Activated CD4-positive, alpha-beta memory T cell treated with anti-CD3 and anti-CD28 coated beads, Interleukin-2, amount 10 ng/mL, durations not matched to agents 7 days and 5 days (primary cell): ENCODE measurements at regions not wholly inside any gene's neighbourhood (a gene's known extent, or its start where the extent isn't known, plus 50 kb on each side); places are given as distances from the start of the nearest gene placed in this dataset.

Experiments
- CTCF ChIA-PET: fragments of 350-600 bp; sonication (Branson Sonifier 250); formaldehyde crosslinking; loops from one replicate; lab custom pipeline; 2021; ENCODE audit warnings: antibody characterized with exemption, inconsistent platforms; lab: Charles Lee
- POLR2A ChIA-PET: fragments of 350-600 bp; sonication (Branson Sonifier 250); formaldehyde crosslinking; loops from one replicate; lab custom pipeline; 2021; ENCODE audit warnings: antibody characterized with exemption; lab: Charles Lee
- DNase-seq: peaks from one replicate; pipeline ENCODE4 v3.0.0-alpha.2; 2020
- H3K27ac Mint-ChIP-seq: one replicate; pipeline ENCODE4 v1.8.0; 2021; ENCODE audit warnings: mild to moderate bottlenecking, mixed read lengths
- H3K27me3 Mint-ChIP-seq: one replicate; pipeline ENCODE4 v1.8.0; 2021; ENCODE audit warnings: mixed read lengths
- H3K36me3 Mint-ChIP-seq: one replicate; pipeline ENCODE4 v1.8.0; 2021; ENCODE audit warnings: low read depth, mixed read lengths
- H3K4me1 Mint-ChIP-seq: one replicate; pipeline ENCODE4 v1.8.0; 2021; ENCODE audit warnings: mixed read lengths
- H3K4me3 Mint-ChIP-seq: one replicate; pipeline ENCODE4 v1.8.0; 2021; ENCODE audit warnings: mild to moderate bottlenecking, mixed read lengths
- H3K9me3 Mint-ChIP-seq: one replicate; pipeline ENCODE4 v1.8.0; 2021; ENCODE audit warnings: mixed read lengths

DNA sequence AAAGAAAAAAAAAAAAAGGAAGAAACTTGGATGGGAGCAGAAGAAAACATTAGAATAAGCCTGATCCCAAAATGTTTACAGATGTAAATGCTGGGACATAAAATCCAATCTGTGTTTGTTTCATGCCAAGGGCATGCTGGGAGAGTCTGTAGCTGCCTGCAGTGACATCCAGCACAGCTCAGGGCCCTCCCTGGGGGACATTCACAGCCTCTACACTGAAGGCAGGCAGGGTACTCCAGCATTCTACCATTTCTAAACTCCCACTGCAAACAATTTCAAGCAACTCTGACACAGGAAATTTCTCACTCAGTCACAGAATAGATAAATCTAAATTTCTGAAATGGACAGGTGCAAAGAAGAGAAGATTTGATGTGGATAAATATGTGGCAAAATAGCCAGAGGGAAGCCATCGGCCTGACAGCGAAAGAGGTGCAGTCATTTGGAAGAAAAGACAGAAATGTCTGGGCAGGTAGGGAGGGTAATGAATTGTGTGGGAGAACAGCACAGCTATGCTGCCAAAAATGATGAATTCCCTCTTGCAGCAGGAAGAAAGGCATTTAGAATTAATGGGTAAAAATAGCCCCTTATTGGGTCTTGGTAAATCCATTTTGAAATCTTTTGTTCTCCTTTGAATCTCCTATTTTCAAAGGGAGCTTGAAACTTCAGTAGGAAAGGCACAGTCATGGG lies 199.4 kb downstream of the MED10 start:
- POLR2A ChIA-PET: no interaction called here

DNA sequence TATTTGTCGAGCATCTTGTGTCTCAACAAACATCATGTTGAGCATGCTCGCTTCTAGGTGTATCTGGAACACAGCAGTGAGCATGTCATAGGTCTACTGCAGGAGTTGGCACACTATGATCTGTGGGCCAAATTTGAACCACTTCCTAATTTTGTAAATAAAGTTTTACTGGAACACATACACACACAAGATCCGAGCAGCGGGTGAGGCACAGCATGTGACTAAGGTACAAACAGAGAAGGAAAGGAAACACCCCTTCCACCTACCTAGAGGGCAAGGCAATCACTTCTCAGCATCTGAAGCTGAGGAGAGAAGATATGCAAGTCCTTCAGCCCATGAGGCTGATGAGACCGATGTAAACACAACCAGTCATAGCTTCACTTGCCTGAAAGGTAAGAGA lies 200.4 kb downstream of the MED10 start:
- H3K27me3 Mint-ChIP-seq: no peaks in the 10 kb centered on the region
- no peaks in the 10 kb centered on the region for H3K9me3 Mint-ChIP-seq
- ChIA-PET CTCF (no interaction called here), POLR2A (no interaction called here)
- no peaks in the 10 kb centered on the region for H3K36me3 Mint-ChIP-seq
- H3K4me1 Mint-ChIP-seq: no peaks in the 10 kb centered on the region
- no peak overlapping the region for H3K4me3 Mint-ChIP-seq
- DNase-seq: no peak
- no peak overlapping the region for H3K27ac Mint-ChIP-seq

More for the DNA sequence above, 199.4 kb downstream of the MED10 start:
- Mint-ChIP-seq H3K4me1 (no peaks in the 10 kb centered on the region), H3K27me3 (no peaks in the 10 kb centered on the region), H3K27ac (no peak overlapping the region), H3K4me3 (no peak overlapping the region), H3K36me3 (no peaks in the 10 kb centered on the region), H3K9me3 (no peaks in the 10 kb centered on the region)
- CTCF ChIA-PET: no interaction called here
- DNase-seq: no peak

DNA sequence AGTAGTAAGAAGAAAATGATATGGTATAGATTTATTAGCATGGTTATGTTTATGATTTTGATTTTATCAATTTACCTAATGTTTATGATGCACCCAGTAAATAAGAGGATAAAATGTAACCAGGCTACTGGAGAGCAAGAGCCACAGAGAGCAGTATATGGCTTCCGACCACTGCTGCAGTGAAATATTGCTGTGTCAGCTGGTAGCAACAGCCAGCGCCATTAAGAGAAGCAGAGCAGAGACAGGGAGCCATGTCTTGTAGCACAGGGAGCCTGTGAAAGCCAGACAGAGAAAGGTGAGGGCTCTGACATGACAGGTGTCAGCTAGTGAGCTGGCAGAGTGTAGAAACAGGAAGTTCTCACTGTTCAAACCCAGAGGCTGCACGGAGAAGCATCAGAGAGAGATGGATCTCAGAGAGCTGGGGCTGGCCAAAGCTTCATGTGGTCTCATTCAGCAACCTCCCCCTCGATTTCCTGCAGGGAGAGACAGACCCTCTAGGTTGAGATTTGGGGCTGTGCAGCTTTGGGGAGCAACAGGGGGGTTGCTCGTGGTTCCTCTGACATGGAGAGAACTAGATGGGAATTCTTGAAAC lies 202.1 kb downstream of the MED10 start:
- H3K27me3 Mint-ChIP-seq: peaks cover 3% of the 10 kb centered on the region
- no peak overlapping the region for H3K4me3 Mint-ChIP-seq
- ChIA-PET POLR2A (no interaction called here), CTCF (no interaction called here)
- no peaks in the 10 kb centered on the region for H3K36me3 Mint-ChIP-seq
- H3K27ac Mint-ChIP-seq: no peak overlapping the region
- no peaks in the 10 kb centered on the region for H3K9me3 Mint-ChIP-seq
- H3K4me1 Mint-ChIP-seq: no peaks in the 10 kb centered on the region
- no peak for DNase-seq

GRCh38 chr5:6175172-6175854 lies 203.0 kb downstream of the MED10 start:
- Mint-ChIP-seq H3K4me1 (no peaks in the 10 kb centered on the region), H3K27me3 (peaks cover 8% of the 10 kb centered on the region), H3K36me3 (no peaks in the 10 kb centered on the region), H3K4me3 (no peak overlapping the region), H3K27ac (no peak overlapping the region), H3K9me3 (no peaks in the 10 kb centered on the region)
- POLR2A ChIA-PET: no interaction called here
- CTCF ChIA-PET: no interaction called here
- DNase-seq: no peak

GRCh38 chr5:6169660-6170059 lies 208.7 kb downstream of the MED10 start:
- Mint-ChIP-seq H3K9me3 (no peaks in the 10 kb centered on the region), H3K27me3 (peaks cover 10% of the 10 kb centered on the region), H3K36me3 (no peaks in the 10 kb centered on the region), H3K4me3 (no peak overlapping the region), H3K27ac (no peak overlapping the region), H3K4me1 (no peaks in the 10 kb centered on the region)
- ChIA-PET CTCF (no interaction called here), POLR2A (no interaction called here)
- DNase-seq: no peak

- Mint-ChIP-seq H3K4me1 (no peaks in the 10 kb centered on the region), H3K36me3 (no peaks in the 10 kb centered on the region), H3K4me3 (no peak overlapping the region), H3K9me3 (no peaks in the 10 kb centered on the region), H3K27me3 (peaks cover 8% of the 10 kb centered on the region), H3K27ac (no peak overlapping the region)
- no peak for DNase-seq
- CTCF ChIA-PET: no interaction called here
- POLR2A ChIA-PET: no interaction called here
Observed at GRCh38 chr5:6166698-6167394, 211.5 kb downstream of the MED10 start.

GRCh38 chr5:6163913-6164312 lies 214.4 kb downstream of the MED10 start:
- H3K36me3 Mint-ChIP-seq: no peaks in the 10 kb centered on the region
- no peaks in the 10 kb centered on the region for H3K4me1 Mint-ChIP-seq
- peaks cover 1% of the 10 kb centered on the region for H3K27me3 Mint-ChIP-seq
- ChIA-PET CTCF (no interaction called here), POLR2A (no interaction called here)
- H3K4me3 Mint-ChIP-seq: no peak overlapping the region
- no peak for DNase-seq
- H3K9me3 Mint-ChIP-seq: no peaks in the 10 kb centered on the region
- no peak overlapping the region for H3K27ac Mint-ChIP-seq

GRCh38 chr5:6162175-6162574 lies 216.2 kb downstream of the MED10 start:
- Mint-ChIP-seq H3K9me3 (no peaks in the 10 kb centered on the region), H3K27me3 (peaks cover 1% of the 10 kb centered on the region), H3K36me3 (no peaks in the 10 kb centered on the region), H3K27ac (no peak overlapping the region), H3K4me3 (no peak overlapping the region), H3K4me1 (no peaks in the 10 kb centered on the region)
- ChIA-PET CTCF (interaction anchor here (1.0 kb wide), 1 partner anchor 12 kb away, joined by 3 read pairs; no protein-coding TSS in a partner anchor), POLR2A (no interaction called here)
- DNase-seq: no peak

DNA sequence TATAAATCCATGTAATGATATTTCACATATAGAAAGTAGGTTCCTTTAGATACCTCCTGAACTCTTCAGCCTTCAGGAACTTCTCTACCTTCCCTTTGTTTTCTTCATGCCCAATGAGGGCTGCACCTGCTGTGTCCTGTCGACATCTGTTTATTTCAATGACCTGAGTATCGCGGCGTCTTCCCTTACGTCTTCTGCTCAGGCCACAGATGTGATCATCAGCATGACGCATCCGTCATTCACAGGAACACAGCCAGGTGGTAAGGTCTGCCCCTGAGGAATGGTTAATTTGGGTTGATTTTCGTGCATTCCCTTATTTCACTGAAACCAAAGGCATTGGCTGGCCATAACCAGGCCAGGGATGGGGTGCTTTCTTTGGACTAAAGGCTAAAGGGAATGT lies 217.1 kb downstream of the MED10 start:
- ChIA-PET POLR2A (no interaction called here), CTCF (no interaction called here)
- no peak overlapping the region for H3K4me3 Mint-ChIP-seq

GRCh38 chr5:6159832-6160430 lies 218.4 kb downstream of the MED10 start:
- POLR2A ChIA-PET: no interaction called here
- no peak overlapping the region for H3K4me3 Mint-ChIP-seq

More for the DNA sequence above, 217.1 kb downstream of the MED10 start:
- no peak overlapping the region for H3K27ac Mint-ChIP-seq
- H3K9me3 Mint-ChIP-seq: no peaks in the 10 kb centered on the region
- H3K27me3 Mint-ChIP-seq: peaks cover 1% of the 10 kb centered on the region
- DNase-seq: no peak
- H3K36me3 Mint-ChIP-seq: no peaks in the 10 kb centered on the region
- H3K4me1 Mint-ChIP-seq: no peaks in the 10 kb centered on the region

DNA sequence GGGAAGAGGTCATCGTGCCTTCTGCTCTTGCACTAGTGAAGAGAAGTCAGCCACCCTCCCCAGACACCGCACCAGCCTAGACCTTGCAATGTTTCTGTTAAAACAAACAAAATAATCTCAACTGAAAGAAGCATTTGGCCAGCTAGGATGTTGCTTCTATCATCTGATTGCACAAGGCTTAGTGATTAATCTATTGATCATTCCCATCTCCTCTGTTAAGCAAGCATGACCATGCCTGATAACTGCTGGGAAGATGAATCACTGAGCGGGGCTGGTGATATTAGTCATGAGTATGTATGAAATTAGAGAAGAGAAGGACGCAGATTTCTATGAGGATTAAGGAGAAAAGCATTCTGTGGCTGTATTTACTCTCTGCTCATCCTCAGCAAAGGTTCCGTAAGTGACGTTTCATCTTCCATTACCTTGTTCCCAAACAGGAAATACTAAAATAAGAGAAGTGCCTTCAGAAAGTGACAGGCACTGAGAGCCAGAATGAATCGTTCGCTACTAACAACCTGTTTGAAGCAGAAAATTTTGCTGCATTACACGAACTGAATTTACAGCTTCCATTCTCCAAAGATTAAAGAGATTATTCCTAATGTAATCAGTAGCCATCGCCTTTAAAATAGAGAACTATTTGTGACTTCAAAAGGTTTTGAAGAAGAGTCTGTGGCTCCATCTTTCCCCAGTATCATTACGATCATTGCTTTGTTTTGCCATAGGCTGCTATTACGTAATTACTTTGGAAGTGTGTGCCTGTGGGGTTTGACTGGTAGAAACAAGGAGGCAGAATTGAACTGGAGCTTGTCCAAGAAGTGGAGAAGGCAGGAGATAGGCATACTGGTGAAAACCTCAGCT lies 219.1 kb downstream of the MED10 start:
- Mint-ChIP-seq H3K4me3 (no peak overlapping the region), H3K27me3 (peaks cover 1% of the 10 kb centered on the region), H3K36me3 (no peaks in the 10 kb centered on the region), H3K27ac (no peak overlapping the region), H3K9me3 (no peaks in the 10 kb centered on the region), H3K4me1 (no peaks in the 10 kb centered on the region)
- DNase-seq: no peak
- ChIA-PET CTCF (no interaction called here), POLR2A (no interaction called here)

More at GRCh38 chr5:6159832-6160430, 218.4 kb downstream of the MED10 start:
- Mint-ChIP-seq H3K4me1 (no peaks in the 10 kb centered on the region), H3K27me3 (peaks cover 1% of the 10 kb centered on the region), H3K9me3 (no peaks in the 10 kb centered on the region), H3K36me3 (no peaks in the 10 kb centered on the region), H3K27ac (no peak overlapping the region)
- CTCF ChIA-PET: no interaction called here
- no peak for DNase-seq

DNA sequence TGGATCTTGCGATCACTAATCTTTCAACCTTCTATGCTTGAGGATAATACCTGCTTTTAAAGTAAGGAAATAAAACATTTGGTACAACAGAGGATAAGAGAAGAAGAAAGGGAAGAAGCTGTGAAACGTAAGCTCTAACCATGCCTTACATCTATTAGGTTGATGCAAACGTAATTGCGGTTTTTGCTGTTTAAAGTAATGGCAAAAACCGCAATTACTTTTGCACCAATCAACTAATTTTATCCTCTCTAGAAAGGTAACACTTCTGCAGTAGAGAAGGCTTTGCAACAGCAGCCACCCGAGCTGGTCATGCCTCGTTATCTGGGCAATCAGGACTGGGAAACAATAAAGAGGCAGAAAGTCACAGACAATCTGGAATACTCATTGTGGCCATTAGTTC lies 224.1 kb downstream of the MED10 start:
- ChIA-PET CTCF (no interaction called here), POLR2A (no interaction called here)
- Mint-ChIP-seq H3K4me3 (no peak overlapping the region), H3K9me3 (peaks cover 2% of the 10 kb centered on the region), H3K4me1 (no peaks in the 10 kb centered on the region), H3K27me3 (no peaks in the 10 kb centered on the region), H3K36me3 (no peaks in the 10 kb centered on the region), H3K27ac (no peak overlapping the region)
- no peak for DNase-seq
